GM12878 (cell line): ENCODE measurements at regions not wholly inside any gene's neighbourhood (a gene's known extent, or its start where the extent isn't known, plus 50 kb on each side); places are given as distances from the start of the nearest gene placed in this dataset.

ENCODE experiments used
- FOS ChIP-seq: IDR thresholded peaks from 3 replicates; pipeline ENCODE4 v1.6.1; 2011; ENCODE audit warnings: borderline replicate concordance; ENCODE audit not compliant: insufficient read length; ENCODE audit errors: extremely low read depth
- SREBF2 ChIP-seq: IDR thresholded peaks from 2 replicates; pipeline ENCODE4 v1.6.1; 2012; ENCODE audit warnings: mild to moderate bottlenecking, low read length
- TAF1 ChIP-seq: IDR thresholded peaks from 2 replicates; pipeline ENCODE4 v1.6.1; 2011; ENCODE audit warnings: mild to moderate bottlenecking, low read depth, low read length, borderline replicate concordance
- YY1 ChIP-seq: IDR thresholded peaks from 2 replicates; pipeline ENCODE4 v1.6.1; 2011; ENCODE audit warnings: low read depth, mild to moderate bottlenecking, low read length

DNA sequence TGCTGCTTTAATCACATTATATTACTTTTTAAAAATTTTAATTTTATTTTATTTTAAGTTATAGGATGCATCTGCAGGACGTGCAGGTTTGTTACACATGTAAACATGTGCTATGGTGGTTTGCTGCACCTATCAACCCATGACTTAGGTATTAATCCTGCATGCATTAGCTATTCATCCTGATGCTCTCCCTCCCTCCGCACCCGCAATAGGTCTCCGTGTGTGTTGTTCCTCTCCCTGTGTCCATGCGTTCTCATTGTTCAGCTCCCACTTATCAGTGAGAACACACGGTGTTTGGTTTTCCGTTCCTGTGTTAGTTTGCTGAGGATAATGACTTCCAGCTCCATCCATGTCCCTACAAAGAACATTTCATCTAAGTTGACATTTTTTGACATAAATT, 283.2 kb downstream of the CYRIA start:
- TF ChIP-seq YY1 (no peak), SREBF2 (no peak), FOS (no peak), TAF1 (no peak)
